ENCODE measurements at regions not wholly inside any gene's neighbourhood (a gene's known extent, or its start where the extent isn't known, plus 50 kb on each side); places are given as distances from the start of the nearest gene placed in this dataset.
A peak's percentile ranks its signal among the peaks of the same experiment; 100 is the strongest.

- DNase-seq (ENCODE audit: low spot score): peak; percentile 1
Observed at GRCh38 chr1:67991546-67991945, 58.9 kb downstream of the DIRAS3 start.

- DNase-seq (ENCODE audit: low spot score): no peak
Observed at GRCh38 chr1:67988066-67988465, 62.4 kb downstream of the DIRAS3 start.

DNA sequence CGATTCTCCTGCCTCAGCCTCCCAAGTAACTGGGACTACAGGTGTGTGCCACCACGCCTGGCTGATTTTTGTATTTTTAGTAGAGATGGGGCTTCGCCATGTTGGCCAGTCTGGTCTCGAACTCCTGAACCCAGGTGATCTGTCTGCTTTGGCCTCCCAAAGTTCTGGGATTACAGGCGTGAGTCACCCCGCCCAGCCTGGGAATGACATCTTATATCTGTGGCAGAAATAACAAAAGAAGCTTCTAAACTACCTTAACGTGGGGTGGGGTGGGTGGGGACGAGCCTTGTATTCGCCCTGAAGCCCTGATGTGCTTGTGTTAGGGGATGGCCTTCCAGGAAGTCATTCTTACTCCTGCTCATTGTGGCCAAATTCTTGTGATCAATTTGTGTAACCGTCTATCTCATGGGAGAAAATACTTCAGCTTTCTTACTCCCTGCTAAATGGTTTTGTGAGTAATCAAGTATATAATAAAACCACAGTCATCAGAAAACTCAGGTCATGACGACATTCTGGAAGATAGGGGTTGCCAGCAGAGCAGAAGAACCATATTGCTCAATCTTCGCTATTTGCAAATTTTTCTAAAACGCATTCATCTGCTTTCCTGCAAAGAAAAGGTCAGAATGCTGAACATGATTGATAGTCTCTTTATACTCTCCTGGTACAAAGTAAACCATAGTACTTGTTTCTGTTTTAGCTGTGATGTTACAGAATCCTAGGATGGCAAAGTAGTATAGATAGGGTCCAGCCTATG, 63.2 kb downstream of the DIRAS3 start:
- DNase-seq (ENCODE audit: low spot score): no peak

DNA sequence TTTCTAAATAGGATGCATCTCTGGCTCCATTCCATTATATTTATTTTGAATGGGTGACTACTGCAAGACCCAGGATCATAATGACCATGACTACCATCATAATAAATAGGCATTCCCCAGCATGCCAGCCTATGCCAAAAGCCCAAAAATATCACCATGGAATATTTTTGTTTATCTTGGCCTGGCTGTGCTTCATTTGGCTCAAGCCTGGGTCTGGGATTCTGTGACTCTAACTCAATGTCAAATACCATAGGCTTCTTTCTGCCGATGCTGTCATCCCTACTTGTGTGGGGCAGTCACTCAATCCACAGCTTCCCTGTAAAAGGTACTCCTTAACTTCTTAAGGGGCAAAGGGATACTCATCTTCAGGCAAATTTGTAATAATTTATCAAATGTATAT, 66.6 kb downstream of the DIRAS3 start:
- no peak for DNase-seq (ENCODE audit: low spot score)

DNA sequence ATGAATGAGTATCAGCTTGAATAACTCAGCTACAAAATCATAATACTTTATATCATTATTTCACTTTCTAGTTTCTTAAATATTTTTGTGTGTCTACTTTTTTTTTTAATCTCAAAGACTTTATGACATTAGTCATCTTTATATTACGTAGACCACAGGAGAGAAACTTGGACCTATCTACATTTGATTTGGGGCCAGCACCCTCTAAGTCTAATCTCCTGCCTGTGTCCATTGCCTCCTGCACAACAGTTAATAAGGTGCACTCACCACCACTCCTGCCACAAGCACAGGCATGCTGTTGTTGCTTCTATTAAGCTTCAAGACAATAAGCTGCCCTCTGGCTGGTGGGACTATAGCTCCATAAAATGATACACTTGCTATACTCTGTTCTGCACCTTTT, 70.4 kb downstream of the DIRAS3 start:
- no peak for DNase-seq (ENCODE audit: low spot score)

DNA sequence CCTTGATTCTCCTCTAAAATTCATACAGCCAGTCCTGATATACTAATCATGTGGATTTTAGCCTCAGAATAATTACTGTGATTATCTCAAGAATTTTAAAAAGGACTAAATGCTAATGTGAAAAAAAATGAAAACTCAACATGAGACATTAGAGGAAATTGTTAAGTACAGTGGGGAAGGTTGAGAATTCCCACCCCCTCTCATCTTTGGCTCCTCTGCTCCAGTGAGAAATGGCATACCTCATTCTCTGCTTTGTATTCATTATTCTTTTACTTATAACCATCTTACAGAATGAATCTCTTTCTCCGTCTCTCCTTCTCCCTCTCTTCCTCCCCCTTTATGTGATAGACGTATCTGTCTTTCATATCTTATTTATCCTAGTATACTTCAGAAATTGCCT, 70.9 kb downstream of the DIRAS3 start:
- DNase-seq (ENCODE audit: low spot score): no peak

GRCh38 chr1:67978890-67979516, 71.4 kb downstream of the DIRAS3 start:
- DNase-seq (ENCODE audit: low spot score): no peak

DNA sequence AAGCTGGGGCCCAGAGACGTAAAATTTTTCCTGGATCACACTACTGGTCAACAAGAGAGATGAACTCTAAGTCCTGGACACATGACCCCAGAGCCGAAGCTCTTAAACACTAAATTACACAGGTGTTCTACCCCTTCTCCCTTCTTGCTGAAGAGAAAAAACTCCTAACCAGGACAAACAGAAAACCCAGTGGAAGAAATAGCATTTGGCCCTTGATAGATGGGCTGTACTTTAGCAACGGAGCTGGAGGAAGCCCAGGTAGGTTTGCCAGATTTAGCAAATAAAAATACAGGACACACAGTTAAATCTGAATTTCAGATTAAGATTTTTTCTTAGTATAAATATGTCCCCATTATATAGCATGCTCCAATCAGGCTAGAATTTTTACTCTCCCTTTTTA, 72.7 kb downstream of the DIRAS3 start:
- no peak for DNase-seq (ENCODE audit: low spot score)

DNA sequence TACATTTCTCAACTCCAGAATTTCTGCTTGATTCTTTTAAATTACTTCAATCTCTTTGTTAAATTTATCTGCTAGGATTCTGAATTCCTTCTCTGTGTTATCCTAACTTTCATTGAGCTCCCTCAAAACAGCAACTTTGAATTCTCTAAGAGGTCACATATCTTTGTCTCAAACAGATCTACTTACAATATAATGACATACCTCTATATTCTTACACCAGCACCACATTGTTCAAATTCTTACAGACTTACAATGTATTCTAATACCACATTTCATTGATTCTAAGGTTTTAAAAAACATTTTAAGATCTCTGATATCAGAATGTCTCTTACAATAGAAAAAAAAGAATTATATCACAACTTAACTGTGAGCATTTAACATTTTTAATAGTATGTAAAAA, 77.4 kb downstream of the DIRAS3 start:
- DNase-seq (ENCODE audit: low spot score): no peak

- no peak for DNase-seq (ENCODE audit: low spot score)
Observed at GRCh38 chr1:67970088-67970487, 80.3 kb downstream of the DIRAS3 start.

- DNase-seq (ENCODE audit: low spot score): no peak
Observed at GRCh38 chr1:67969446-67969845, 81.0 kb downstream of the DIRAS3 start.

DNA sequence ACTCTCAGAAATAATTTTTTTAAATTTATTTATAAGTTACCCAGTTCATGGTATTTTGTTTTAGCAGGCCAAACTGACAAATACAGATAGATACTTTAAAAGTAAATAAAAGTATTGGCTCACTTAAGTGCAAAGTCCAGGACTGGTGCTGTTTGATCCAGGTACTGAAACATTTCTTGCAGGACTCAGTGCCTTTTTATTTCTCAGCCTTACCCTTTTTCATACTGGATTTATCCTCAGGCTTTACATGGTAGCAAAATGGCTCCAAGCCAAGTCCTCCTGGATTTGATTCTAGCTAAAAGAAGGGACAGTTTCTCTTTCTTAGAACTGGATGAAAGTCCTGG, 83.8 kb downstream of the DIRAS3 start:
- no peak for DNase-seq (ENCODE audit: low spot score)

DNA sequence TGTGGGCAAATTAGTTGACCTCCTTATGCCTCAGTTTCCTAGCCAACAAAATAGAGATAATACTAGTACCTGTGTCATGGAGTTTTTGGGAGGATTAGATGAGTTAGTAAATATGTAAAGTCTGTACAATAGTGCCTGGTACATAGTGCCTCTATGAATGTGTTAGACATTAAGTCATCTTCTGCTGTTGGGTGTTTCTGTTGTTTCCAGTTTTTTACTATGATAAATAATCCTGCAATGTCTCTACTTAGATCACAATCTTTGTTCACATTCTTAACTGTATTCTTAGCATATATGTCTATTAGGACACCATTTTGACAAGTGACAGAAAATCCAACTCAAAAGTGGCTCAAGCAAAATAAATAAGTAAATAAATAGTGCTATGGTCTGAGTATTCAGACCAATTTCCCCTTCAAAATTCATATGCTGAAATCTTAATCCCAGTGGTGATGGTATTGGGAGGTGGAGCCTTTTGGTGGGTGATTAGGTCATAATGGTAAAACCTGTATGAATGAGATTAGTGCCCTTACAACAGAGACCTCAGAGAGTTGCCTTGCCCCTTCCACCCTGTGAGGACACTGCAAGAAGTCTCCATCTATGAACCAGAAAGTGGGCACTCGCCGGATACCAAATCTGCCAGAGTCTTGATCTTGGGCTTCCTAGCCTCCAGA, 84.3 kb downstream of the DIRAS3 start:
- DNase-seq (ENCODE audit: low spot score): no peak

DNA sequence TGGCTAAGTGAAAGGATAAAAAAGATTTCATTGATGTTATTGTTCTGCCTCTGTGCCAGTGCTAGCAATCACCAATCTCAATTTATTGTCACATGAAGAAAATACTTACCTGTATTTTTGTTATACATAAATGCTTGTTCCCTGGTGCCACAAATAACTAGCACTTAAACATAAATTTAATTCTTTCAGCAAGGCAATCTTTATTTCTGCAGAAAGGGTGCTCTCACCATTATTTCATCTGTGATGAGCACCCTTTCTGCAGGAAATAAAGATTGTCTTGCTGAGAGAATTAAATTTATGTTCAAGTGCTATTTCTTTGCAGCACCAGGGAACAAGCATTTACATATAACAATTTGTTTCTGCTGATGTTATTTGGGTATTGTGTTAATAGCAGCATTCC, 87.2 kb downstream of the DIRAS3 start:
- DNase-seq (ENCODE audit: low spot score): no peak

GRCh38 chr1:67960766-67961165, 89.7 kb downstream of the DIRAS3 start:
- DNase-seq (ENCODE audit: low spot score): no peak

GRCh38 chr1:67958472-67958871, 92.0 kb downstream of the DIRAS3 start:
- no peak for DNase-seq (ENCODE audit: low spot score)

- DNase-seq (ENCODE audit: low spot score): no peak
Observed at GRCh38 chr1:67957066-67957465, 93.4 kb downstream of the DIRAS3 start.

DNA sequence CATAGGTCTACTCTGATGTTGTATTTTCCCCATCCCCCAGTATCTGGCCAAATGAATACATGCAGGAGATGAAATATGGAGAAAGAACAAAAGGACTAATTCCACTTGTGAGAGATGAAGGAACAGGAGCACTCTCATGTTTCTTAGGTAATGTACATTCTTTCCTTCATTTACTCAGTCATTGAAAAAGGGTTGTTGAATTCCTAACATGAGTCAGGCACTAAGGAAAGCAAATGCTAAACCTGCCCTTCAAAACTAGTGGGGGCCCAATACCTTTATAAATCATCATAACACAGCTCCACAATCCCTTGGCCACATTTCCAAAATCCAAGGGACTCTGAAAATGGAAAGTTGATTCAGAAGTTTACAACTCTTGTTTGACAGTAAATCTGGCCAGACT, 94.3 kb downstream of the DIRAS3 start:
- DNase-seq (ENCODE audit: low spot score): no peak

DNA sequence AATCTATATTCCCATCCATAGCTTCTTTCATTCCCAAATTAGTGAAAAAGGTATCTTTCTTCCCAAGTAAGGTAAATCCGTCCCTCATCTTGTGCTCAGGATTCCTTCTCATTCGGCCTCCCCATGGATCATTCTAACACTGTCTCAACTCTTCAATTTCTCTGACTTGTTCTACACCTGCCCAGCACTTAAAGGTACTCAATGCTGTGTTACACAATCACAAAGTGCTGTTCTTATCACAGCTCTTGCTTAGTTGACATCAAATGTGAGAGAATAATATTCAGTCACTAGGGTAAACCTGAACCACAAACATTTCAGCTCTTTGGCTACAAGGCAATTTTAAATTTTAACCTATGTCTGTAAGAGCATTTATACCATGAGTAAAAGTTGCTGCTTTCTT, 94.8 kb downstream of the DIRAS3 start:
- no peak for DNase-seq (ENCODE audit: low spot score)

GRCh38 chr1:67953301-67953700, 97.1 kb downstream of the DIRAS3 start:
- no peak for DNase-seq (ENCODE audit: low spot score)

DNA sequence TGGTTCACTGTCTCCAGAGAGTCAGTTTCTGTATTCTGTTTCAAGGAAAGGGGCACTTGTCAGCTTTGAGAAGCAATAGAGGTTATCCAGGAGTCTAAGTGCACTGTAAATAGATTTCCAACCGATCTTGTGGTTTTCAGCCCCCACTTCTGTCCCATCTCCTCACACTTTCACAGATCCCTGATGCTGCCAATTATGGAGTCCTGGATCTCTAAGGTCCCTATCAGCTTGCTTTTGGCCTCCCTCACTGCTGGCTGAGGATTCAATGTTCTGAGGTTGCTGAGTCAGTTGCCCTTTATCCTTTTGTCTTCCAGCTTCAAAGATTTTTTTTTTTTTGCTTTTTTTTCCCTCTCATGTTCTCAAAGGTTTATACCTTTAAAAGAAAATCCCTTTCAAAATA, 98.4 kb downstream of the DIRAS3 start:
- no peak for DNase-seq (ENCODE audit: low spot score)

GRCh38 chr1:67951014-67951413, 99.4 kb downstream of the DIRAS3 start:
- DNase-seq (ENCODE audit: low spot score): no peak

All from cerebellar cortex (tissue), 1 donor.